ENCODE measurements at regions not wholly inside any gene's neighbourhood (a gene's known extent, or its start where the extent isn't known, plus 50 kb on each side); places are given as distances from the start of the nearest gene placed in this dataset.

GRCh38 chrX:106391284-106391911 lies 220.4 kb upstream of the RADX start:
- no CpG with 5 or more reads among the region's 4 CpGs for WGBS (ENCODE audit: extremely low coverage, insufficient read length, low lambda C conversion rate)
- Histone ChIP-seq H2BK12ac (ENCODE audit: insufficient read length, low read depth, low read length) (no peak overlapping the region), H3T11ph (ENCODE audit: low read length) (no peak overlapping the region), H3K56ac (ENCODE audit: insufficient read length, low read depth, low read length) (no peak overlapping the region), H3K23ac (ENCODE audit: insufficient read length, low read depth, low read length) (no peak overlapping the region), H2AK5ac (ENCODE audit: insufficient read length, low read length) (no peak overlapping the region), H3K4ac (ENCODE audit: low read depth, low read length) (no peak overlapping the region), H2BK15ac (ENCODE audit: low read depth, low read length) (no peak overlapping the region), H2BK20ac (ENCODE audit: low read depth, low read length, poor library complexity, severe bottlenecking) (no peak overlapping the region), H3K9me3 (ENCODE audit: control insufficient read depth, low read depth, low read length) (peaks cover 27% of the 10 kb centered on the region), H3K18ac (ENCODE audit: insufficient read length, low read depth, low read length) (no peak overlapping the region), H3K9ac (ENCODE audit: extremely low read depth, insufficient read length, low read length) (no peak overlapping the region), H3K4me2 (ENCODE audit: insufficient read depth, insufficient read length, low read length) (no peak overlapping the region), H4K20me1 (ENCODE audit: control insufficient read depth, insufficient read depth, insufficient read length) (no peaks in the 10 kb centered on the region), H3K27ac (ENCODE audit: insufficient read length, low read depth, low read length) (no peak overlapping the region), H3K79me1 (ENCODE audit: insufficient read depth, low read depth, low read length, poor library complexity, severe bottlenecking) (no peaks in the 10 kb centered on the region), H3K27me3 (ENCODE audit: insufficient read depth, low read length) (no peaks in the 10 kb centered on the region), H4K91ac (ENCODE audit: insufficient read length, low read depth, low read length) (no peak overlapping the region), H2BK120ac (ENCODE audit: low read depth, low read length, poor library complexity, severe bottlenecking) (no peak overlapping the region), H3K14ac (ENCODE audit: insufficient read depth, low read length) (no peak overlapping the region), H2BK5ac (ENCODE audit: insufficient read length, low read length) (no peak overlapping the region), H4K5ac (ENCODE audit: insufficient read length, low read depth, low read length) (no peak overlapping the region), H3K79me2 (ENCODE audit: insufficient read depth, low read length) (no peaks in the 10 kb centered on the region), H4K8ac (replicated peaks; ENCODE audit: insufficient read length, low read depth, low read length) (no peak overlapping the region), H2AFZ (ENCODE audit: low read length) (no peak overlapping the region), H3K23me2 (ENCODE audit: insufficient read length, low read depth, low read length, poor library complexity, severe bottlenecking) (no peaks in the 10 kb centered on the region), H3K4me1 (ENCODE audit: insufficient read depth, low read length) (no peaks in the 10 kb centered on the region)
- Mint-ChIP-seq H3K36me3 (ENCODE audit: insufficient read depth in 1 of 3, low read depth in 3 of 3) (0 out of 7 replicates have a peak, but pooled peaks cover 0 to 1% (median 0%) of the 10 kb centered on the region in 3 experiments), H3K27ac (no peak overlapping the region), H3K9me3 (peaks cover 2 to 29% of the 10 kb centered on the region in 2 experiments; a peak in 2 of 5 replicates), H3K4me1 (no peaks in the 10 kb centered on the region), H3K27me3 (ENCODE audit: low read depth) (no peaks in the 10 kb centered on the region), H3K4me3 (no peak overlapping the region)
- no peak for DNase-seq
- TF ChIP-seq CTCF (conservative IDR thresholded peaks at IDR 0.05), result no peak

Measured in H9 (cell line).